ENCODE measurements at regions not wholly inside any gene's neighbourhood (a gene's known extent, or its start where the extent isn't known, plus 50 kb on each side); places are given as distances from the start of the nearest gene placed in this dataset.
"Not testable (repeated sequence)": the region's sequence is repeated elsewhere in the genome, so short reads cannot be mapped to it uniquely, and the experiment has no call there.

- TF ChIP-seq CTCF (IDR thresholded peaks at IDR 0.05; ENCODE audit: poor library complexity); EZH2phosphoT487 (IDR thresholded peaks at IDR 0.05; ENCODE audit: low read depth, severe bottlenecking, unreplicated experiment): not testable (repeated sequence)
Measured at GRCh38 chrX:89563107-89563506, 358.6 kb upstream of the TGIF2LX start.

All from hepatocyte (in vitro differentiated cells).